Activated CD8-positive, alpha-beta memory T cell treated with anti-CD3 and anti-CD28 coated beads for 48 hours (primary cell): ENCODE measurements at regions not wholly inside any gene's neighbourhood (a gene's known extent, or its start where the extent isn't known, plus 50 kb on each side); places are given as distances from the start of the nearest gene placed in this dataset.

ENCODE experiments used
- DNase-seq, 3 experiments: peaks; one replicate each; pipeline ENCODE4 v3.0.0-alpha.2; 2020; ENCODE audit warnings: low read depth in 2 of 3, low spot score in 2 of 3

- DNase-seq = no peak
Measured at GRCh38 chr10:63707254-63707910, 186.2 kb downstream of the REEP3 start.

DNA sequence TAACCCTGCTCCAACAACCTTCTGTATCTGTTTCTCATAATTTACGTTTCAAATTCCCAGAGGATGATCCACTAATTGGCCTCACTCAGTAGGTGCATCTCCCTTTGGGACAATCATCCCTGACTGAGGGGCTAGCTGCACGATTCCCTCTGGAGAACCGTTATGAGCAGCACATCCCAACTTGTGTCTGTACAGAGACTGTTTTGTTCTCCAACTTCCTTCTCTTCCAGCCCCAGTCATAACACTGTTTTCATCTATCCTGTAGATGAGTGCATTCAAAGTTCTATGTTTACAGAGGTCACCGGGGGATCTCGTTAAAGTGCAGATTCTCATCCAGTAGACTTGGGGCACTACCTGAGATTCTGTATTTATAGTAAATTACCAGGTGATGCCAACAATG lies 187.2 kb downstream of the REEP3 start:
- DNase-seq = no peak

DNA sequence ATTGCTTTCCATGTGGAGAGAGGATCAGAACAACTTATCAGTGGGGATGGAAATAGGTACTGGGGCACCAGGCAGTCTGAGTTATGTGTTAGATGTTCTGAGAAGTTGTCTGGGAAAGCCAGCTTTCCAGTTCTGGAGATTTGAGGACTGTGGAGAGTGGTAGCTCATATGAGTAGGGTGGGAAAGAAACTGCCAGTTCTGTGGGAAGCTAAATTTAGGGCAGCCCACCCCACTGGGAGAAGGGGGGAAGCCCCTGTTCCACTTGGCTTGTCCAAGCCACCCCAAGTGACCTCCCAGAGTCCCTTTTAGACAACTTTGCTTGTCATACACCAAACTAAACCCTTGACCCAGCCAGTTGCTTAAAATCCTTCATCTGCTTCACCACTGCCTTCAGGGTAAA lies 189.5 kb downstream of the REEP3 start:
- no peak for DNase-seq

DNA sequence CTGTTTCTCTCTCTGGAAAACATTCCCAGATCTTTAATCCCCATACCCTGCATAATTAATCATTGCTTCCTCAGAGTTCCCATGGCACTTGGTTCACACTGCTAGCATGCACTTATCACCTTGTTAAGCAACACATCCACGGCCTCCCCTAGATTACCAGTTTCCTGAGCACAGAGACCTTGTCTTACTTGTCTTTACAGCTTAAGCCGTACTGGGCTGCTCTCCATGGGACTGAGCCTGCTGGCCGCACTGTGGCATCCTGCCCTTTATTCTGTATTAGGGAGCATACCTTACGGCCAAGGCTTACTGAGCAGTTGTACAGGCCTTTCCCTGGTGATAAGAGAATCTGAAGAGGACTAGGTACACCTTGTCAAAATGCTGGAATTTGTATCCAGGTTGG lies 190.2 kb downstream of the REEP3 start:
- DNase-seq = no peak

- DNase-seq = no peak
Measured at GRCh38 chr10:63711867-63712716, 190.9 kb downstream of the REEP3 start.

GRCh38 chr10:63712717-63713115 lies 191.5 kb downstream of the REEP3 start:
- no peak for DNase-seq

- DNase-seq = no peak
Measured at GRCh38 chr10:63713191-63714144, 192.3 kb downstream of the REEP3 start.

- DNase-seq = no peak
Measured at GRCh38 chr10:63716016-63716580, 194.9 kb downstream of the REEP3 start.

DNA sequence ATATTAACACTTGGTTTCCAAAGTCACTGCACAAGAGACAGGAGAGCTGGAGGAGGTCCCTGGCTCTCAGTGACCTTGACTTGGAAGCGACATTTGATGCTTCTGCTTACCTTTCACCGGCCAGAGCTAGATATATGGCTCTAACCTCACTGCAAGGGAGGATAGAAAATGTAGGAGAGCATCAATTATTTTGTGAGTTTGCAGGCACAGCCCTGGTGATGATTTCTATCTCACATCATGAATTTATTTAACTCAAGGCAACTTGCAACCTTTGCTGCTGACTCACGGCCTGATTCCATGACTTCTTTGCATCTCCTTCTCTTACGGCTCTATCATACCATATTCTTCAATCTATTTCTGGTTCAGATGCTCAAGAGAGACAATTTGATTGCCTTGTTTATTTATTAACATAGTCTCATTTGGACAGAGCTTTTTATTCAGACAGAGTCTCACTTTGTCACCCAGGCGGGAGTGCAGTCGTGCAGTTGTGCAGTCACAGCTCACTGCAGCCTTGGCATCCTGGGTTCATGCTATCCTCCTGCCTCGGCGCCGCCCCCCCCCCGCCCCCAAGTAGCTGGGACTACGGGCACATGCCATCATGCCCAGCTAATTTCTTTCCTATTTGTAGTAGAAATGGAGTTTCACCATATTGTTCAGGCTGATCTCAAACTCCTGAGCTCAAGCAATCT lies 196.0 kb downstream of the REEP3 start:
- no peak for DNase-seq

- DNase-seq = no peak
Measured at GRCh38 chr10:63718006-63718405, 196.8 kb downstream of the REEP3 start.

- DNase-seq = no peak
Measured at GRCh38 chr10:63718421-63718820, 197.2 kb downstream of the REEP3 start.

DNA sequence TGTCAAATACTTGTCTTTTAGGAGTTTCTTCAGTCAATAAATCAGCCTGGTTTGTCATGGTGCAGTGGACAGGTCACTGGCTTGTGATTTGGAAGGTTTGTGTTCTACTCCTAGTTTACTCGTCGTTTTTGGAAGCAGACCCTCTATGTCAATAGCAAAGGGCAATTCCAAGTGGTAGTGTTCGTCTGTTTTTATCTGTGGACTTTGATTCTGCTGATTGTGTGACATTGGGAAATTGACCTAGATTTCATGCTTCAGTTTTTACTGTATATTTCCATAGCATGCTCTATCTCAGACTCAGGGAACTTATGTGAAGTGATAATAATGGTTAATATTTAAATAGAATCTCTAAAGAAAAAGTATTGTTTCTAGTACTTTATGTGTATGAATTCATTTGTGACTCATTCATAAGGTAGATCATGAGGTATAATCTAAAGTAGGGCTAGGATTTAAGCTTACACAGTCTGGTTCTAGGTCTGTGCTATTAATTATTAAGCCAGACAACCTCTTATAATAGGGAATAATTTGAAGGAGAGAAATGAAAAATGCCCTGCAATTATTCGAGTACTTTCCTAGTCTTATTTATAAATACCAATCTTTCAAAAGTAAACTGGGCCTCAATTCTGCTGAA lies 198.1 kb downstream of the REEP3 start:
- DNase-seq = no peak

DNA sequence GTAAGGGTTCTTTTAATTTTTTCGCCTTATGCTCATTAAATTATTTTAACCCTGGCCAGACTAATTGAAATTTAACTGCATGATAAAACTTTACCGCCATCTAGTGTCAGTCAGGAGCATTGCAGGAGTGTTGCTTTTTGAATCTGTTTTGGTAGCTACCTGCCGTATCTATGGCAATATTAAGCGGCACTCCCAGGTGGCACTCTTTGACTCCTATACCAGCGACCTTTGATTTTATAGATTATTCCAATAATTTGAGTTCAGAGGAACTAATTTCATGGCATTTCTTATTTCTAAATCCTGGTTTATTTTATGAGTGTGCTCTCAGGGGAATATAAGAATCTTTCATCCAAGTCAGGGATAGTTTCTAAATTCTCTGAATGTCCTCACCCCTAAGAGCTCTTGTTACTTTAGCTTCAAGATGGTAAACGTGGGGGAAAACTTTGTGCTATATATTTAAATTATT lies 198.9 kb downstream of the REEP3 start:
- no peak for DNase-seq

DNA sequence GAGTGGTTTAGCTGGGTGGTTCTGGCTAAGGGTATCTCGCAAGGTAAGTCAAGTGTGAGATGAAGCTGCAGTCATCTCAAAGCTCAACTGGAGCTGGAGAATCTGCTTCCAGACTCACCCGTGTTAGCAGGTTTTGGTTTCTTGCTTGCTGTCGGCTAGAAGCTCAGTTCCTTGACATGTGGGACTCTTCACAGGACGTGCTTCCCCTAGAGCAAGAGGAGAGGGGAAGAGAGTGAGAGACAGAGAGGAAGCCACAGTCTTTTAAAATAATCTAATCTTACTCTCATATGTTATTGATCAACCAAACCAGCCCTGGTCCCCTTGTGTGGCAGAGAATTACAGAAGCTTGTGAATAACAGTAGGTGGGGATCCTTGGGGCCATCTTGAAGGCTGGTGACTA lies 199.5 kb downstream of the REEP3 start:
- no peak for DNase-seq

DNA sequence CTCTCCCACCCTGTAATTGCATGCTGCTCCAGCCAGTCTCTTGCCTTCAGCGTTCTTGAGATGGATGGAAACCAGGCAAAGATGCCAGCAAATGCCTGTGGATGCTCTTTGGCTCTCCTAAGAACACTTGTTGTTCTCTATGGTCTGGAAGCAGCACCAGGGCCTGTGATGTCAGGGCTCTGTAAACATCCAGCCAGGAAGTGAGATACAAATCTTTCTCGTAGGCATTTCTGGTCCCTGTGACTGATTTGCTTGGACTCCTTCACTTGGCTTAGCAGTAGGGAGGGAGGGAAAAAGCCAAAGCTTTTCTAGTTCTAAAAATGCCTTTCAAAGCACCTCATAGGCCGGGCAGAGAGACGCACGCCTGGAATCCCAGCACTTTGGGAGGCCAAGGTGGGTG lies 201.3 kb downstream of the REEP3 start:
- DNase-seq = no peak

DNA sequence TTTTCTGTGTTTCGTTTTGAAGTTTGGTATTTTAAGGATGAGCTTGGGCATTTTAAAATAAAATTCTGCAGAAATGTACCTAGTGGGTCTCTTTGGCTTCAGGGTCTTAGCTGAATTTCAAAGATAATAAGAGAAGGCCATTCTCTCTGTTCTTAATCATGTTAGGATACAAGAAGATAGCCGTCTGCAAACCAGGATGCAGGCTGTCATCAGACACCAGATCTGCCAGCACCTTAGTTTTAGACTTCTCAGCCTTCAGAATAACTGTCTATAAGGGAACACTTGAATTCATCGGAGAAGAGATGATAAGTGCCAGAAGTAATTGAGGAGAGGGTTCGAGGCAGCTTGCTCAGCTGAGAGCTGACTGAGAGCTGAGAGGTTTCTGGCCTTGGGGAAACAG lies 202.1 kb downstream of the REEP3 start:
- no peak for DNase-seq

DNA sequence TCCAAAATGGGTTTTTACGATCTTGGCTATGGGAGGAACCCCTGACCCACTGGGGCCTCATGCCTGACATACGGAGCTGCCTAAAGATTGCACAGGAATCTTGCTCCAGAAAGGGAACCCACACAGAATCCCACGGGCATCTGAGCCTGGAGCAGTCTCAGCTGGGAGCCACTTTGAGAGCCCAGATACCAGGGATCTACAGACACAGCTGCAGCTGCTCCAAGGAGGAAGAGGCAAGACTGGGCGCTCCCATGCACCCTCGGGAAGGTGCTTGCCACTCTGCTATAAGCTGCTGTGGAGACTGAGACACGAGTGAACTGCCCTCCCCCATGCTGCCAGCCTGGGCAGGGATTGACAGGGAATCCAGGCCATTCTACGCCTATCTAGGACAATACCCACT lies 202.5 kb downstream of the REEP3 start:
- no peak for DNase-seq

DNA sequence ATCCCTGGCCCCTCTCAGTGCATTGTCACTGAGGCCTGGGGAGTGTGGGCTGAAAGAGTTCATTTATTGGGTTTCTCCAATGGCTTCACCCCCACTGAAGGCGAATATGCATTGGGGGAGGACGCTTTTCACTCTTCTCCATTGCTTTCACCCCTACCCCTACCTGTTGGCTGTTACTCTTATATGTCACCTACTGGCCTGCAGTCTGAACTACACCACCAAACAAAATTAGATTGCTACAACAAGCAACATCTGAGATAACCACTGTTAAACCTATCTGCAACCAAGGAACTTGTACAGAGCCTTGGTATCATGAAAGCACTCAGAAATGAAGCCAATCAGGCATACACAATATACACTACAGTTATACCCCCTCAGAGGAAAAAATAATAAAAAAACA lies 203.7 kb downstream of the REEP3 start:
- no peak for DNase-seq

- DNase-seq = no peak
Measured at GRCh38 chr10:63726867-63727266, 205.7 kb downstream of the REEP3 start.

DNA sequence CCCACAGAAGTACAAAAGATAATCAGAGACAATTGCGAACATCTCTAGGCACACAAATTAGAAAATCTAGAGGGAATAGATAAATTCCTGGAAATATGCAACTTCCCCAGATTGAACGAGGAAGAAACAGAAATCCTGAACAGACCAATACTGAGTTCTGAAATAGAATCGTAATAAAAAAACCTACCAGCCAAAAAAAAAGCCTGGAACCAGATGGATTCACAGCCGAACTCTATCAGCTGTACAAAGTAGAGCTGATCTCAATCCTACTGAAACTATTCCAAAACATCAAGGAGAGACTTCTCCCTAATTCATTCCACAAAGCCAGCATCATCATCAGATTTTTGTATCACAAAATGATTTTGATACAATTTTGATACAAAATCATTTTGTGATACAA lies 206.4 kb downstream of the REEP3 start:
- DNase-seq = no peak
